H1 (cell line): ENCODE measurements at regions not wholly inside any gene's neighbourhood (a gene's known extent, or its start where the extent isn't known, plus 50 kb on each side); places are given as distances from the start of the nearest gene placed in this dataset.

Experiments
- CTCF ChIA-PET: fragments of 300-600 bp; sonication (Branson Sonifier 250); formaldehyde crosslinking; loops from one replicate; lab custom pipeline; 2021; ENCODE audit not compliant: partially characterized antibody; lab: Charles Lee
- POLR2A ChIA-PET: fragments of 300-600 bp; sonication (Branson Sonifier 250); formaldehyde crosslinking; loops from one replicate; lab custom pipeline; 2021; ENCODE audit warnings: inconsistent platforms; ENCODE audit not compliant: partially characterized antibody; lab: Charles Lee
- DNase-seq, 2 experiments: peaks; one replicate each; pipeline versions ENCODE4 v3.0.0 to v3.0.0-alpha.2; 2010 to 2022; ENCODE audit warnings: low spot score in 2 of 2, low read depth in 1 of 2, mixed read lengths in 1 of 2
- FAIRE-seq: peaks from 2 replicates; lab custom pipeline; 2011; peaks lifted over from hg19 to GRCh38; lab: Jason Lieb, UNC
- H2AFZ ChIP-seq: 2 replicates; pipeline ENCODE4 v1.8.1; 2012; ENCODE audit warnings: low read length, inconsistent platforms
- H2AK5ac ChIP-seq: 2 replicates; pipeline ENCODE4 v1.6.1; 2013; ENCODE audit warnings: low read depth, low read length
- H2BK120ac ChIP-seq: replicated peaks from 2 replicates; pipeline ENCODE3; 2013; ENCODE audit warnings: low read depth, low read length, inconsistent platforms
- H2BK12ac ChIP-seq: 2 replicates; pipeline ENCODE4 v1.6.1; 2013; ENCODE audit warnings: low read depth, low read length
- H2BK15ac ChIP-seq: 2 replicates; pipeline ENCODE4 v1.6.1; 2013; ENCODE audit warnings: low read length
- H2BK20ac ChIP-seq: 2 replicates; pipeline ENCODE4 v1.6.1; 2013; ENCODE audit warnings: low read length
- H2BK5ac ChIP-seq: 2 replicates; pipeline ENCODE4 v1.6.1; 2013; ENCODE audit warnings: low read depth, low read length
- H3K14ac ChIP-seq: 2 replicates; pipeline ENCODE4 v1.6.1; 2013; ENCODE audit warnings: inconsistent platforms; ENCODE audit not compliant: insufficient read length
- H3K18ac ChIP-seq: 2 replicates; pipeline ENCODE4 v1.6.1; 2013; ENCODE audit warnings: low read length; ENCODE audit errors: extremely low read depth
- H3K23ac ChIP-seq: 2 replicates; pipeline ENCODE4 v1.6.1; 2013; ENCODE audit warnings: inconsistent platforms; ENCODE audit not compliant: insufficient read length
- H3K23me2 ChIP-seq: 2 replicates; pipeline ENCODE4 v1.6.1; 2013; ENCODE audit warnings: low read depth, low read length
- H3K27ac ChIP-seq: 2 replicates; pipeline ENCODE4 v1.6.1; 2011; ENCODE audit warnings: low read depth, low read length, inconsistent platforms
- H3K27me3 ChIP-seq, 4 experiments: replicated peaks in 1 of 4; 1 replicate in 1 of 4; 2 replicates in 3 of 4; pipeline versions ENCODE4 v1.6.1 to v1.8.1; 2011 to 2013; ENCODE audit warnings: low read length in 3 of 4, mild to moderate bottlenecking in 3 of 4, inconsistent platforms in 2 of 4, mixed read lengths in 2 of 4, moderate library complexity in 1 of 4; ENCODE audit not compliant: control insufficient read depth in 3 of 4, insufficient read depth in 3 of 4; ENCODE audit errors: extremely low read depth in 1 of 4
- H3K36me3 ChIP-seq, 4 experiments: 2 replicates each; pipeline versions ENCODE4 v1.6.1 to v1.8.1; 2011 to 2013; ENCODE audit warnings: mild to moderate bottlenecking in 4 of 4, low read length in 3 of 4, moderate library complexity in 2 of 4, control low read depth in 1 of 4, inconsistent platforms in 1 of 4; ENCODE audit not compliant: insufficient read depth in 4 of 4, control insufficient read depth in 2 of 4
- H3K4ac ChIP-seq: replicated peaks from 2 replicates; pipeline ENCODE3; 2013; ENCODE audit warnings: low read length, low read depth, mixed read lengths, inconsistent platforms; ENCODE audit not compliant: insufficient read length
- H3K4me1 ChIP-seq, 4 experiments: replicated peaks in 1 of 4; 1 replicate in 1 of 4; 2 replicates in 3 of 4; pipeline versions ENCODE4 v1.6.1 to v1.8.1; 2011 to 2013; ENCODE audit warnings: low read length in 3 of 4, inconsistent platforms in 2 of 4, mixed read lengths in 1 of 4; ENCODE audit not compliant: insufficient read depth in 4 of 4, control insufficient read depth in 3 of 4
- H3K4me2 ChIP-seq, 2 experiments: 2 replicates each; pipeline versions ENCODE4 v1.6.1 to v1.8.1; 2011 to 2013; ENCODE audit warnings: low read depth in 2 of 2, low read length in 2 of 2, control low read depth in 1 of 2, inconsistent platforms in 1 of 2, mild to moderate bottlenecking in 1 of 2; ENCODE audit not compliant: insufficient read depth in 1 of 2
- H3K4me3 ChIP-seq, 4 experiments: fragments of 200-600, 300-600 bp in 1 of 4; sonication (generic), shearing (Covaris generic), sonication (Bioruptor Twin) in 1 of 4; 2 replicates each; pipeline versions ENCODE4 v1.5.1 to v1.8.1; 2011 to 2016; ENCODE audit warnings: low read length in 4 of 4, low read depth in 3 of 4, control low read depth in 2 of 4, inconsistent platforms in 2 of 4, mild to moderate bottlenecking in 2 of 4, mixed read lengths in 1 of 4, moderate library complexity in 1 of 4; ENCODE audit not compliant: insufficient read depth in 2 of 4; ENCODE audit errors: extremely low read depth in 1 of 4
- H3K56ac ChIP-seq: replicated peaks from 2 replicates; pipeline ENCODE3; 2013; ENCODE audit warnings: low read depth, mild to moderate bottlenecking, mixed read lengths, low read length, inconsistent platforms; ENCODE audit not compliant: insufficient read length
- H3K79me1 ChIP-seq: 2 replicates; pipeline ENCODE4 v1.6.1; 2013; ENCODE audit warnings: low read depth, low read length, control low read depth
- H3K79me2 ChIP-seq, 2 experiments: 2 replicates each; pipeline versions ENCODE4 v1.6.1 to v1.8.1; 2012 to 2013; ENCODE audit warnings: low read length in 2 of 2, mild to moderate bottlenecking in 2 of 2, inconsistent platforms in 1 of 2; ENCODE audit not compliant: insufficient read depth in 2 of 2, control insufficient read depth in 1 of 2
- H3K9ac ChIP-seq, 4 experiments: replicated peaks in 1 of 4; 1 replicate in 1 of 4; 2 replicates in 3 of 4; pipeline versions ENCODE4 v1.6.1 to v1.8.1; 2011 to 2013; ENCODE audit warnings: low read depth in 3 of 4, low read length in 3 of 4, control low read depth in 2 of 4, mild to moderate bottlenecking in 2 of 4, moderate library complexity in 2 of 4, inconsistent platforms in 1 of 4; ENCODE audit errors: extremely low read depth in 1 of 4
- H3K9me3 ChIP-seq, 2 experiments: 2 replicates each; pipeline versions ENCODE4 v1.6.1 to v1.8.1; 2012 to 2013; ENCODE audit warnings: mild to moderate bottlenecking in 2 of 2, moderate library complexity in 2 of 2, control low read depth in 1 of 2, inconsistent platforms in 1 of 2, low read depth in 1 of 2, low read length in 1 of 2, mixed read lengths in 1 of 2; ENCODE audit not compliant: insufficient read depth in 2 of 2
- H4K20me1 ChIP-seq, 2 experiments: replicated peaks in 1 of 2; 2 replicates each; pipeline versions ENCODE3 to v1.8.1; 2011 to 2013; ENCODE audit warnings: inconsistent platforms in 2 of 2, low read length in 2 of 2, mild to moderate bottlenecking in 1 of 2; ENCODE audit not compliant: insufficient read depth in 2 of 2, control insufficient read depth in 1 of 2
- H4K5ac ChIP-seq: 2 replicates; pipeline ENCODE4 v1.6.1; 2013; ENCODE audit warnings: low read length, low read depth, mixed read lengths, inconsistent platforms; ENCODE audit not compliant: insufficient read length
- H4K8ac ChIP-seq: 2 replicates; pipeline ENCODE4 v1.8.0; 2013; ENCODE audit warnings: mild to moderate bottlenecking, moderate library complexity, low read length, inconsistent platforms; ENCODE audit not compliant: insufficient read depth; ENCODE audit errors: extremely low read depth
- H4K91ac ChIP-seq: replicated peaks from 2 replicates; pipeline ENCODE3; 2013; ENCODE audit warnings: low read length, mixed read lengths, inconsistent platforms; ENCODE audit not compliant: insufficient read length
- POLR2A ChIP-seq, 2 experiments: IDR thresholded peaks; 1 replicate in 1 of 2; 2 replicates in 1 of 2; pipeline ENCODE4 v1.6.1; 2011; ENCODE audit warnings: low read depth in 2 of 2, low read length in 2 of 2, mild to moderate bottlenecking in 2 of 2; ENCODE audit errors: control extremely low read depth in 1 of 2
- SIN3A ChIP-seq, 2 experiments: IDR thresholded peaks in 1 of 2; conservative IDR thresholded peaks in 1 of 2; 2 replicates each; pipeline ENCODE4 v1.6.1; 2011 to 2012; ENCODE audit warnings: low read length in 2 of 2, improper control_type of control experiment in 1 of 2, low read depth in 1 of 2, mild to moderate bottlenecking in 1 of 2
- YY1 ChIP-seq: IDR thresholded peaks from 2 replicates; pipeline ENCODE4 v1.6.1; 2011; ENCODE audit warnings: low read depth, mild to moderate bottlenecking, low read length
- WGBS, 2 experiments: shearing (Covaris generic) in 1 of 2; methylation state at CpG; one replicate each; pipeline versions ENCODE4 v1.1.6 to v1.1.7; 2013 to 2015; ENCODE audit warnings: low lambda C conversion rate in 2 of 2, mixed read lengths in 2 of 2, inconsistent platforms in 1 of 2, low coverage in 1 of 2, missing lambda C conversion rate in 1 of 2; ENCODE audit not compliant: insufficient replicate concordance in 2 of 2, insufficient coverage in 1 of 2, insufficient read length in 1 of 2; ENCODE audit errors: extremely low coverage in 1 of 2, missing lambda C conversion rate in 1 of 2; 5-methylcytosine and 5-hydroxymethylcytosine counted together

GRCh38 chr18:43592269-43592668 lies 315.0 kb upstream of the SYT4 start:
- Histone ChIP-seq H3K9ac (no peak overlapping the region), H3K36me3 (no peaks in the 10 kb centered on the region), H4K8ac (no peak overlapping the region), H3K56ac (no peak overlapping the region), H3K79me1 (no peaks in the 10 kb centered on the region), H2BK12ac (no peak overlapping the region), H3K18ac (no peak overlapping the region), H4K20me1 (no peaks in the 10 kb centered on the region), H3K4me1 (no peaks in the 10 kb centered on the region), H3K9me3 (no peaks in the 10 kb centered on the region), H2BK15ac (no peak overlapping the region), H2AFZ (no peak overlapping the region), H2BK20ac (no peak overlapping the region), H3K23ac (no peak overlapping the region), H3K4me3 (no peak overlapping the region), H3K27me3 (no peaks in the 10 kb centered on the region), H3K23me2 (no peaks in the 10 kb centered on the region), H4K5ac (no peak overlapping the region), H4K91ac (no peak overlapping the region), H2AK5ac (no peak overlapping the region), H3K27ac (no peak overlapping the region), H2BK5ac (no peak overlapping the region), H2BK120ac (no peak overlapping the region), H3K79me2 (no peaks in the 10 kb centered on the region), H3K14ac (no peak overlapping the region), H3K4me2 (no peak overlapping the region), H3K4ac (no peak overlapping the region)
- FAIRE-seq (no peak), DNase-seq (no peak)
- POLR2A ChIA-PET = no interaction called here
- CTCF ChIA-PET = interaction anchor here (0.9 to 14.1 kb wide), 5 partner anchors 10 to 1478 kb away, joined by 3 to 247 read pairs (median 3); no protein-coding TSS in a partner anchor
- WGBS, 2 experiments = 93% methylated on average over 2 of the region's 2 CpGs; no CpG with 5 or more reads in 1 of the 2 experiments
- TF ChIP-seq YY1 (no peak), POLR2A (IDR thresholded peaks at IDR 0.05; ENCODE audit: control extremely low read depth in 1 of 2, low read depth in 2 of 2, low read length in 2 of 2) (no peak), SIN3A (conservative IDR thresholded peaks at IDR 0.05 in 1 of 2, IDR thresholded peaks at IDR 0.05 in 1 of 2; ENCODE audit: low read depth in 1 of 2, low read length in 2 of 2) (no peak)
